Gastroesophageal sphincter (tissue), 3 donors: ENCODE measurements at regions not wholly inside any gene's neighbourhood (a gene's known extent, or its start where the extent isn't known, plus 50 kb on each side); places are given as distances from the start of the nearest gene placed in this dataset.

Experiments used
- EP300 ChIP-seq: sonication (generic); formaldehyde crosslinking; IDR thresholded peaks from one replicate; pipeline ENCODE4 v1.6.1; 2017; ENCODE audit warnings: antibody characterized with exemption, mild to moderate bottlenecking
- POLR2A ChIP-seq, 2 donors: fragments of 450-650 bp; IDR thresholded peaks; one replicate each; pipeline ENCODE4 v1.6.1; 2017; ENCODE audit warnings: antibody characterized with exemption in 2 of 2, mild to moderate bottlenecking in 2 of 2, moderate library complexity in 1 of 2
- POLR2AphosphoS5 ChIP-seq: sonication (generic); formaldehyde crosslinking; IDR thresholded peaks from one replicate; pipeline ENCODE4 v1.6.1; 2017; ENCODE audit warnings: antibody characterized with exemption
- TF ChIP-seq, protein P1 (sequence below), 4 experiments: fragments of 200-600 bp in 2 of 4; fragments of 450-650 bp in 2 of 4; sonication (generic) in 1 of 4; IDR thresholded peaks; one replicate each; pipeline ENCODE4 v1.5.1; 2017 to 2019; ENCODE audit warnings: antibody characterized with exemption in 4 of 4, mild to moderate bottlenecking in 2 of 4, moderate library complexity in 2 of 4

DNA sequence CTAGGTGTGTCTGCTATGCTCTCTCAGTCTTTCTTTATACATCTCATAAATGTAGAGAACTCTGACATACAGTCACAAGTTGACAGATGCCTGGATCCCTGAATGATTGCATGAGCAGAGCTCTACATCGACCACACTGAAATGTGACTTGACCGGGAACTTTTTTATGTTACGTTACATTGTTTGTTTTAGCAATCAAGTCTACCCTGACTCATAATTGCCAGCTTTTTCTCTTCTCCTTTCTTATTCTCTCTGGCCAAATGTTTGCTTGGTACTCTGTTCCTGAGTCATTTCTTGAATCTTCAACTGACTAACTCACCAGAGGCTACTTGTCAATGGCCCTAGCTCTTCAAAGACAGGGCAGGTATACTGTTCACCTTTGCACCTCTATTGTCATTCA is 213.6 kb upstream of the DTNBP1 start:
- TF ChIP-seq, protein P1, sequence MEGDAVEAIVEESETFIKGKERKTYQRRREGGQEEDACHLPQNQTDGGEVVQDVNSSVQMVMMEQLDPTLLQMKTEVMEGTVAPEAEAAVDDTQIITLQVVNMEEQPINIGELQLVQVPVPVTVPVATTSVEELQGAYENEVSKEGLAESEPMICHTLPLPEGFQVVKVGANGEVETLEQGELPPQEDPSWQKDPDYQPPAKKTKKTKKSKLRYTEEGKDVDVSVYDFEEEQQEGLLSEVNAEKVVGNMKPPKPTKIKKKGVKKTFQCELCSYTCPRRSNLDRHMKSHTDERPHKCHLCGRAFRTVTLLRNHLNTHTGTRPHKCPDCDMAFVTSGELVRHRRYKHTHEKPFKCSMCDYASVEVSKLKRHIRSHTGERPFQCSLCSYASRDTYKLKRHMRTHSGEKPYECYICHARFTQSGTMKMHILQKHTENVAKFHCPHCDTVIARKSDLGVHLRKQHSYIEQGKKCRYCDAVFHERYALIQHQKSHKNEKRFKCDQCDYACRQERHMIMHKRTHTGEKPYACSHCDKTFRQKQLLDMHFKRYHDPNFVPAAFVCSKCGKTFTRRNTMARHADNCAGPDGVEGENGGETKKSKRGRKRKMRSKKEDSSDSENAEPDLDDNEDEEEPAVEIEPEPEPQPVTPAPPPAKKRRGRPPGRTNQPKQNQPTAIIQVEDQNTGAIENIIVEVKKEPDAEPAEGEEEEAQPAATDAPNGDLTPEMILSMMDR (IDR thresholded peaks at IDR 0.05) = no peak
- TF ChIP-seq POLR2A (IDR thresholded peaks at IDR 0.05) = no peak
- no peak for TF ChIP-seq POLR2AphosphoS5
- TF ChIP-seq EP300 = no peak
